ENCODE measurements at regions not wholly inside any gene's neighbourhood (a gene's known extent, or its start where the extent isn't known, plus 50 kb on each side); places are given as distances from the start of the nearest gene placed in this dataset.

- no peaks in the 10 kb centered on the region for H3K36me3 ChIP-seq (ENCODE audit: insufficient read depth, low read length)
- H3K9me3 ChIP-seq (ENCODE audit: low read length): no peaks in the 10 kb centered on the region
- no peak overlapping the region for H3K4me2 ChIP-seq (ENCODE audit: low read length)
- H3K4me3 ChIP-seq (ENCODE audit: low read length): no peak overlapping the region
- peaks cover 6% of the 10 kb centered on the region for H3F3A ChIP-seq (ENCODE audit: insufficient read depth, low read length, poor library complexity, severe bottlenecking)
- H3K27me3 ChIP-seq (ENCODE audit: insufficient read depth, low read depth, low read length): no peaks in the 10 kb centered on the region
- no peaks in the 10 kb centered on the region for H3K79me2 ChIP-seq (replicated peaks; ENCODE audit: insufficient read depth, low read length)
- no peaks in the 10 kb centered on the region for H3K9me2 ChIP-seq (ENCODE audit: insufficient read depth, low read length)
- no peak overlapping the region for H3K9ac ChIP-seq (ENCODE audit: low read length)
- H3K27ac ChIP-seq (ENCODE audit: low read length): no peak overlapping the region
- H4K20me1 ChIP-seq (ENCODE audit: insufficient read depth): no peaks in the 10 kb centered on the region
- H2AFZ ChIP-seq (ENCODE audit: low read depth, low read length): no peak overlapping the region
- TF ChIP-seq TAF1 (IDR thresholded peaks at IDR 0.05; ENCODE audit: low read depth) (no peak), EP300 (conservative IDR thresholded peaks at IDR 0.05; ENCODE audit: poor library complexity, severe bottlenecking) (no peak), REST (IDR thresholded peaks at IDR 0.05; ENCODE audit: borderline replicate concordance) (no peak), CTCF (IDR thresholded peaks at IDR 0.05; ENCODE audit: poor library complexity, severe bottlenecking) (no peak), EZH2 (IDR thresholded peaks at IDR 0.05; ENCODE audit: borderline replicate concordance, insufficient read depth, low read length, poor library complexity, severe bottlenecking) (no peak), MXI1 (conservative IDR thresholded peaks at IDR 0.05; ENCODE audit: poor library complexity, severe bottlenecking) (no peak)
These were observed 148.7 kb downstream of the SLC16A9 start for GRCh38 chr10:59560990-59561389.

- no peak for TF ChIP-seq REST (IDR thresholded peaks at IDR 0.05; ENCODE audit: borderline replicate concordance)
- no peak for TF ChIP-seq SMC3 (conservative IDR thresholded peaks at IDR 0.05; ENCODE audit: poor library complexity)
- no peak for TF ChIP-seq EZH2 (IDR thresholded peaks at IDR 0.05; ENCODE audit: borderline replicate concordance, insufficient read depth, low read length, poor library complexity, severe bottlenecking)
- no peak for TF ChIP-seq POLR2AphosphoS5 (IDR thresholded peaks at IDR 0.05)
- TF ChIP-seq EP300 (conservative IDR thresholded peaks at IDR 0.05; ENCODE audit: poor library complexity, severe bottlenecking): no peak
- no peak for TF ChIP-seq CTCF (IDR thresholded peaks at IDR 0.05; ENCODE audit: poor library complexity, severe bottlenecking)
- no peak for TF ChIP-seq MXI1 (conservative IDR thresholded peaks at IDR 0.05; ENCODE audit: poor library complexity, severe bottlenecking)
- TF ChIP-seq TAF1 (IDR thresholded peaks at IDR 0.05; ENCODE audit: low read depth): no peak
- no peak for TF ChIP-seq RAD21 (conservative IDR thresholded peaks at IDR 0.05)
- Histone ChIP-seq H2AFZ (ENCODE audit: low read depth, low read length) (no peak overlapping the region), H3K9me3 (ENCODE audit: low read length) (no peaks in the 10 kb centered on the region), H3K27me3 (ENCODE audit: insufficient read depth, low read depth, low read length) (no peaks in the 10 kb centered on the region), H4K20me1 (ENCODE audit: insufficient read depth) (no peaks in the 10 kb centered on the region), H3K9me2 (ENCODE audit: insufficient read depth, low read length) (no peaks in the 10 kb centered on the region), H3F3A (ENCODE audit: insufficient read depth, low read length, poor library complexity, severe bottlenecking) (peaks cover 6% of the 10 kb centered on the region), H3K36me3 (ENCODE audit: insufficient read depth, low read length) (no peaks in the 10 kb centered on the region), H3K9ac (ENCODE audit: low read length) (no peak overlapping the region), H3K27ac (ENCODE audit: low read length) (peak overlapping the region; percentile 96), H3K4me3 (ENCODE audit: low read length) (no peak overlapping the region), H3K4me2 (ENCODE audit: low read length) (no peak overlapping the region), H3K79me2 (replicated peaks; ENCODE audit: insufficient read depth, low read length) (no peaks in the 10 kb centered on the region)
These were observed 149.5 kb downstream of the SLC16A9 start for GRCh38 chr10:59560161-59560560.

Data from neural cell (in vitro differentiated cells).